ENCODE measurements at regions not wholly inside any gene's neighbourhood (a gene's known extent, or its start where the extent isn't known, plus 50 kb on each side); places are given as distances from the start of the nearest gene placed in this dataset.
"Not testable (repeated sequence)": the region's sequence is repeated elsewhere in the genome, so short reads cannot be mapped to it uniquely, and the experiment has no call there.

GRCh38 chr2:176879426-176879995, 333.1 kb upstream of the HNRNPA3 start:
- TF ChIP-seq CTCF (IDR thresholded peaks at IDR 0.05): no peak
- no peak for TF ChIP-seq POLR2A (IDR thresholded peaks at IDR 0.05)
- no peak for TF ChIP-seq POLR2AphosphoS5 (IDR thresholded peaks at IDR 0.05)
- TF ChIP-seq EP300 (IDR thresholded peaks at IDR 0.05): no peak
- 63 to 74% (median 67%) methylated on average over 5 of the region's 5 CpGs for WGBS, 5 donors

GRCh38 chr2:176882045-176882444, 330.5 kb upstream of the HNRNPA3 start:
- H3K27me3 ChIP-seq; H3K4me3 ChIP-seq; H3K36me3 ChIP-seq; H3K27ac ChIP-seq; H3K9me3 ChIP-seq; intact Hi-C loops (cut with DNase I; ENCODE audit: low total_unique reads); H3K4me1 ChIP-seq; DNase-seq: not testable (repeated sequence)
- WGBS, 5 donors: 60 to 87% (median 77%) methylated on average over 1 of the region's 1 CpG

More at GRCh38 chr2:176879426-176879995, 333.1 kb upstream of the HNRNPA3 start:
- DNase-seq: no peak
- Histone ChIP-seq H3K4me1 (no peaks in the 10 kb centered on the region), H3K27me3 (no peaks in the 10 kb centered on the region), H3K4me3 (no peak overlapping the region), H3K36me3 (no peaks in the 10 kb centered on the region), H3K27ac (no peak overlapping the region), H3K9me3 (no peaks in the 10 kb centered on the region)
- intact Hi-C loops (cut with DNase I; ENCODE audit: low total_unique reads): no loop called here

- Histone ChIP-seq H3K36me3 (no peaks in the 10 kb centered on the region), H3K4me3 (no peak overlapping the region), H3K27me3 (no peaks in the 10 kb centered on the region), H3K27ac (no peak overlapping the region), H3K9me3 (no peaks in the 10 kb centered on the region), H3K4me1 (no peaks in the 10 kb centered on the region)
- no peak for DNase-seq
- intact Hi-C loops (cut with DNase I; ENCODE audit: low total_unique reads): no loop called here
- TF ChIP-seq POLR2A (IDR thresholded peaks at IDR 0.05) (no peak), CTCF (IDR thresholded peaks at IDR 0.05) (no peak), POLR2AphosphoS5 (IDR thresholded peaks at IDR 0.05) (no peak), EP300 (IDR thresholded peaks at IDR 0.05) (no peak)
- WGBS, 5 donors: 45 to 63% (median 49%) methylated on average over 3 of the region's 3 CpGs
Measured at GRCh38 chr2:176885001-176885643, 327.5 kb upstream of the HNRNPA3 start.

GRCh38 chr2:176885661-176886060, 326.9 kb upstream of the HNRNPA3 start:
- Histone ChIP-seq H3K4me3 (no peak overlapping the region), H3K27me3 (no peaks in the 10 kb centered on the region), H3K27ac (no peak overlapping the region), H3K9me3 (no peaks in the 10 kb centered on the region), H3K36me3 (no peaks in the 10 kb centered on the region), H3K4me1 (no peaks in the 10 kb centered on the region)
- DNase-seq: no peak
- 58 to 83% (median 71%) methylated on average over 2 of the region's 2 CpGs for WGBS, 5 donors
- intact Hi-C loops (cut with DNase I; ENCODE audit: low total_unique reads): no loop called here
- TF ChIP-seq CTCF (IDR thresholded peaks at IDR 0.05) (no peak), POLR2AphosphoS5 (IDR thresholded peaks at IDR 0.05) (no peak), EP300 (IDR thresholded peaks at IDR 0.05) (no peak), POLR2A (IDR thresholded peaks at IDR 0.05) (no peak)

- Histone ChIP-seq H3K27me3 (no peaks in the 10 kb centered on the region), H3K36me3 (no peaks in the 10 kb centered on the region), H3K27ac (no peak overlapping the region), H3K4me1 (no peaks in the 10 kb centered on the region), H3K4me3 (no peak overlapping the region), H3K9me3 (no peaks in the 10 kb centered on the region)
- 35 to 54% (median 40%) methylated on average over 4 of the region's 4 CpGs for WGBS, 5 donors
- DNase-seq: peak in 1 of 2 donors; percentile 34
- TF ChIP-seq POLR2AphosphoS5 (IDR thresholded peaks at IDR 0.05) (no peak), POLR2A (IDR thresholded peaks at IDR 0.05) (no peak), EP300 (IDR thresholded peaks at IDR 0.05) (no peak), CTCF (IDR thresholded peaks at IDR 0.05) (no peak)
- intact Hi-C loops (cut with DNase I; ENCODE audit: low total_unique reads): no loop called here
Measured at GRCh38 chr2:176891105-176891504, 321.5 kb upstream of the HNRNPA3 start.

Measured in stomach (tissue), 8 donors.